SK-N-SH treated with all-trans-retinoic acid at 6 μM for 48 hours (cell line): ENCODE measurements at regions not wholly inside any gene's neighbourhood (a gene's known extent, or its start where the extent isn't known, plus 50 kb on each side); places are given as distances from the start of the nearest gene placed in this dataset.

ENCODE experiments used
- ARNTL ChIP-seq: fragments of 450-650 bp; formaldehyde crosslinking; IDR thresholded peaks from 2 replicates; pipeline ENCODE4 v1.5.0; 2020; ENCODE audit warnings: low read depth, mild to moderate bottlenecking, moderate library complexity, borderline replicate concordance
- CSRNP3 ChIP-seq: fragments of 250-450 bp; sonication (Bioruptor Pico); IDR thresholded peaks from 2 replicates; pipeline ENCODE4 v1.5.1; 2021; ENCODE audit warnings: mild to moderate bottlenecking, moderate library complexity
- ISL1 ChIP-seq: fragments of 250-450 bp; sonication (Bioruptor Pico); IDR thresholded peaks from 2 replicates; pipeline ENCODE4 v2.1.2; 2022; ENCODE audit warnings: mild to moderate bottlenecking, moderate library complexity
- PATZ1 ChIP-seq: fragments of 250-450 bp; sonication (Bioruptor Pico); IDR thresholded peaks from 2 replicates; pipeline ENCODE4 v1.8.0; 2020; ENCODE audit warnings: mild to moderate bottlenecking, moderate library complexity, borderline replicate concordance
- POU6F1 ChIP-seq: fragments of 250-450 bp; sonication (Bioruptor Pico); IDR thresholded peaks from 2 replicates; pipeline ENCODE4 v1.8.0; 2021; ENCODE audit warnings: low read depth, mild to moderate bottlenecking, moderate library complexity, borderline replicate concordance
- SNAI2 ChIP-seq: fragments of 250-450 bp; sonication (Bioruptor Pico); IDR thresholded peaks from 2 replicates; pipeline ENCODE4 v1.5.0; 2020; ENCODE audit warnings: mild to moderate bottlenecking, moderate library complexity
- TCF4 ChIP-seq: fragments of 250-450 bp; sonication (Bioruptor Pico); IDR thresholded peaks from 2 replicates; pipeline ENCODE4 v1.8.0; 2021; ENCODE audit warnings: mild to moderate bottlenecking, moderate library complexity, borderline replicate concordance
- ZFP3 ChIP-seq: fragments of 250-450 bp; sonication (Bioruptor Pico); IDR thresholded peaks from 2 replicates; pipeline ENCODE4 v1.5.0; 2020; ENCODE audit warnings: mild to moderate bottlenecking, moderate library complexity

GRCh38 chr9:107932601-107933000, 443.0 kb upstream of the KLF4 start:
- TF ChIP-seq PATZ1 (CRISPR knock-in tag) (no peak), ARNTL (CRISPR knock-in tag) (no peak), SNAI2 (CRISPR knock-in tag) (no peak), CSRNP3 (CRISPR knock-in tag) (no peak), TCF4 (CRISPR knock-in tag) (no peak), ISL1 (CRISPR knock-in tag) (no peak), POU6F1 (no peak), ZFP3 (no peak)
